GM19397 (cell line): ENCODE measurements at regions not wholly inside any gene's neighbourhood (a gene's known extent, or its start where the extent isn't known, plus 50 kb on each side); places are given as distances from the start of the nearest gene placed in this dataset.
"Not testable (repeated sequence)": the region's sequence is repeated elsewhere in the genome, so short reads cannot be mapped to it uniquely, and the experiment has no call there.

ENCODE experiments used
- ATAC-seq: cut with Tn5 transposase; IDR thresholded peaks from one replicate; pipeline ENCODE4 v1.9.1; 2021; ENCODE audit warnings: mild to moderate bottlenecking, moderate library complexity; ENCODE audit not compliant: unreplicated experiment

- no peak for ATAC-seq
These were observed 197.7 kb downstream of the BCAS1 start for GRCh38 chr20:53872561-53873229.

- ATAC-seq: no peak
These were observed 198.3 kb downstream of the BCAS1 start for GRCh38 chr20:53872081-53872541.

- no peak for ATAC-seq
These were observed 198.9 kb downstream of the BCAS1 start for GRCh38 chr20:53871541-53871940.

GRCh38 chr20:53870426-53871315, 199.7 kb downstream of the BCAS1 start:
- ATAC-seq: no peak

- no peak for ATAC-seq
These were observed 200.7 kb downstream of the BCAS1 start for GRCh38 chr20:53869466-53870258.

- ATAC-seq: no peak
These were observed 202.5 kb downstream of the BCAS1 start for GRCh38 chr20:53867741-53868351.

GRCh38 chr20:53866794-53867740, 203.3 kb downstream of the BCAS1 start:
- ATAC-seq: peak; percentile 57

GRCh38 chr20:53865901-53866793, 204.2 kb downstream of the BCAS1 start:
- no peak for ATAC-seq

- ATAC-seq: not testable (repeated sequence)
These were observed 205.4 kb downstream of the BCAS1 start for GRCh38 chr20:53864765-53865683.

- ATAC-seq: not testable (repeated sequence)
These were observed 206.3 kb downstream of the BCAS1 start for GRCh38 chr20:53863923-53864641.

GRCh38 chr20:53863535-53863922, 206.9 kb downstream of the BCAS1 start:
- not testable (repeated sequence) for ATAC-seq

GRCh38 chr20:53863039-53863438, 207.4 kb downstream of the BCAS1 start:
- ATAC-seq: not testable (repeated sequence)

GRCh38 chr20:53862490-53862889, 207.9 kb downstream of the BCAS1 start:
- ATAC-seq: not testable (repeated sequence)

GRCh38 chr20:53862136-53862397, 208.3 kb downstream of the BCAS1 start:
- ATAC-seq: not testable (repeated sequence)

- ATAC-seq: no peak
These were observed 210.7 kb downstream of the BCAS1 start for GRCh38 chr20:53859684-53860083.

- not testable (repeated sequence) for ATAC-seq
These were observed 211.4 kb downstream of the BCAS1 start for GRCh38 chr20:53859009-53859408.

GRCh38 chr20:53858516-53858915, 211.9 kb downstream of the BCAS1 start:
- not testable (repeated sequence) for ATAC-seq
